Dermis blood vessel endothelial cell (primary cell): ENCODE measurements at regions not wholly inside any gene's neighbourhood (a gene's known extent, or its start where the extent isn't known, plus 50 kb on each side); places are given as distances from the start of the nearest gene placed in this dataset.
"Not testable (repeated sequence)": the region's sequence is repeated elsewhere in the genome, so short reads cannot be mapped to it uniquely, and the experiment has no call there.

Source experiments
- DNase-seq: peaks from one replicate; pipeline ENCODE4 v3.0.0; 2010

DNA sequence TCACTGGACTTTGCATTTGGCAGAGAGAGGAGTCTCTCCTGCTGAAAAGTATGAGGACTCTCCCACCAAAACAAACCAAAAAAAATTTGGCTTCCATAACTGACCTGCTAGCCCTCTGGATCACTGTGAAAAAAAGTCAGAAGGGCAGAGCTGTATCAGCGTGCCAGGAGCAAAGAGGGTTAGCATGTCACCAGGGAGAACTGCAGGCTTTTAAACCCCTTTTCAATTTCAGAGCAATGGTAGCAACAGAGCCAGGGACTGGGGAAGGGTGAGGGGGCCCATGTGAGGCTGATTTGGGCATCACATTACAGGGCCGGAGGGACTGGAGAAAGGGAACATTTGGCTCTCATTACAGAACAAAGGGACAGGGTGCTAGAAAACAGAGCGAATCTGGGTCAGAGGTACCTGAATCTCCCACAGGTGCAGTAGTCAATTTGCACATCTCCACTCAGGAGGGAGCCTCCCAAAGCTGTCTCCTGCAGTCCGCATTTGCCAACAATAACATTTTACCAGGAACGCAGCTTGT, 185.7 kb upstream of the EYA4 start:
- DNase-seq, result no peak

DNA sequence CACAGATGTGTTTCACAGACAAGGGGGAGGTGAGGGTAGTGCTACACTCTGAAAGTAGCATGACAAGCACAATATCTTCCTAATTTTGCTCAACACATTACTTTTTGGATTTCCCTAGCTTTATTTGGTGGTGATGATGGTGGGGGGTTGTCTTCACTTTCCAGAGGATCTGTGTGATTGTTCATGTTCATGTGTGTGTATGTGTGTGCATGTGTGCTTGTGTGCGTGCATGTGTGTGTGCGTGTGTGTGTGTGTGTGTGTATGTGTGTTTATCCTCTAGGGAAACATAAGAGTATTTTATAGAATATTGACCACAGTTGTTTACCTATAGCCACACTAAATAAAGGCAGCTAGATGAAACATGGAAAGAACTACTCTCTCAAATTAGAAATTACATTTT, 183.8 kb upstream of the EYA4 start:
- DNase-seq, result no peak

DNA sequence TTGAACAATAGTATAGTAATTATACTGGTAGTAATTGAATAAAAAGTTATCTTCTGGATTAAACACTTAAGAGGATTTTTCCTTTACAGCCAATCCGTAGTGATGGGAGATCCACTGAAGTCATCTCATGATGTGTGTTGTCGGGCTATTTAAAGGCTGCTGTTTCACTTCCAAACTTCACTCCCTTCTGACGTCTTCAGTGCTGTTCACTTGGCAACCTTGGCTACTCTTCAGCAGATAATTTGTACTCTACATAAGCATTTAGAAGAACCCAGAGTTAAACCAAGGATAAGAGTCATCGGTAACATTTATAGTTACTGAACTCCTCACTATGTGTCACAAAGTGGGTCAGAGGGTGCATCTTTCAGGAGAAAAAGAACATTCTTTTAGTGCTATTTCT, 179.1 kb upstream of the EYA4 start:
- no peak for DNase-seq

DNA sequence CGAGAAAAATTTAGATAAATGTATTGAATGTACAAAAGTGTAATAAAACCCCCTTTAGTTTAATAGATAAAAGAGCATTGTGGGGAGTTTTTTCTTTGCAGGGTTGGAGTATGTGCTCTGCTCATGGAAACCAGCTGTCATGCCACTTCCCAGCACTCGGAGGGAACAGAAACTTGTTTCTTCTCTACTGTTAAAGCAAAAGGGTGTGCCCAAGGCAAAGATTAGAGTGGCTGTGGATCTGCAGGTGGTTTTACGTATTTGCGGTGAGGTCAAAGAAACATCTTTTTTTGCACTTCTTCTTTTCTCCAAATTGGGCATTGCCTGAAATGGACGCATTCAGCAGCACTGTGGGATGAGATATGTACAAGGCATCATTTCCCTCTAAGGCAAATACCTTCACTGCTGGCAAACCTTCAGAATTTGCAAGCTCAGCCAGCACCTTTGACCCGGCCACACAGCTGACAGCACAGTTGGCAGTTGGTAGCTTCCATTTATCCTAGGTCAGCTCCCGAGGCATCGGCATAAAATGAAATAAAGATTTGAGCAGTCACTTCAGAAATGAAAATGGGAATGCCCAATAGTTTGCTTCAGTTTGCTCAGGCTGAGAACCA, 178.4 kb upstream of the EYA4 start:
- no peak for DNase-seq

DNA sequence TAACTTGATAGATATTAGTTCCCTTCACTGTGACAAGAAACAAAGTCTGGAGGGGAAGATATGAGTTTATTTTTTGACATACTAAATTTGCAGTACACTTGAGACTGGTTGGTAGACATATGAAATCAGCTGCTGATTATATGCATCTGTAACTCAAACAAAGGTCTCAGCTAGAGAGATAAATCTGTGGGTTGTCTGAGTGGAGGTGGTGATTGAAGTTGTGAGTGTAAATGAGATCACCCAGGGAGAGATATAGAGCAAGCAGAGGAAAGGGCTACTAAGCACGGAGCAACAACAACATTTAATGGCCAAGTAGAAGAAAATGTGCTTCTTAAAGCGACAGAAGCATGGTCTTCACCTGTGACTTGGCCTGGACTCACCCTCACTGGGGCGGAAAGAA, 173.2 kb upstream of the EYA4 start:
- no peak for DNase-seq

DNA sequence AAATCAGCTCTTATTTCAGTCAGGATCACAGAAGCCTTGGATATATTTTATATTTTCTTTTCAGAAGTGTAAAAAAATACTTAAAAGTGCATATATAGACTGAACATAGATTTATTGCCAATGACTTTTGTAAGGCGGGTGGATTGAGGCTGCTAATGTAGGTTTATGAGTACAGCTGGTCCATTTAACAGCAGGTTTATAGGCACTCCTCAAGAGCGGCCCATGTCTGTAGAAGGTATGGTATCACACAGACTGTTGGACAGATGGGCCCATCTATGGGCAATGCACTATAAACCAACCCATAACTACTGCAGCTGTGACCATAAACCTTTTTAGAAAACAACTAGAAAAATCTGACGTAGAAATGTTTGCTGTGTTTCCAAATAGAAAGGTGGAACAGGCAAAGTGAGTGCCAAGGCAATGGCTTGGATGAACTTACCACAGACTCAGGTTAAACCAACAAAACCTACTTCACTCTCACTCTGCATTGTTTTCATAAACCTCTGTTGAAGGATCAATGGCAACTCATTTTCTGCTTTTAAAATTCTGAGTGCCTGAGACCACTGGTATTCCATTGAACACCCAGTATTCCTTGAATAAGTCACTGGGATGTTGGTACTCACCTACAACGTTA, 170.6 kb upstream of the EYA4 start:
- no peak for DNase-seq

DNA sequence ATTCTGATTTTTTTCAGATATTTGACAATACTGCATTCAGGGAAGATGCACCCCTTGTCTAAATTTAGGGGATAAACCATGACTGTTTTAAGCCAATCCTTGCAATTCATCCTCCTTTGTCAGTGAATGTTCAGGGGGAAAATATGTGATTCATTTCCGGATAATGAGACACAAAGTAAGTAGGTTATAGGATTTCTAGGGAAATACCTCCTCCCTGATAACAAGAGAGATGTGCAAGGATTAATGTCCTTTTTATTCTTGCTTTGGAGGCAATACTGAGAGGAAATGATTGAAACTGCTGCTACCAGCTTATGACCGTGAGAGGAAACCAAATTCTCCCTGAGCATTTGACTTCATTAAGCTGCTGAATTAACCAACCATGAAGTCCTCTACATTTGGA, 161.3 kb upstream of the EYA4 start:
- DNase-seq, result no peak

DNA sequence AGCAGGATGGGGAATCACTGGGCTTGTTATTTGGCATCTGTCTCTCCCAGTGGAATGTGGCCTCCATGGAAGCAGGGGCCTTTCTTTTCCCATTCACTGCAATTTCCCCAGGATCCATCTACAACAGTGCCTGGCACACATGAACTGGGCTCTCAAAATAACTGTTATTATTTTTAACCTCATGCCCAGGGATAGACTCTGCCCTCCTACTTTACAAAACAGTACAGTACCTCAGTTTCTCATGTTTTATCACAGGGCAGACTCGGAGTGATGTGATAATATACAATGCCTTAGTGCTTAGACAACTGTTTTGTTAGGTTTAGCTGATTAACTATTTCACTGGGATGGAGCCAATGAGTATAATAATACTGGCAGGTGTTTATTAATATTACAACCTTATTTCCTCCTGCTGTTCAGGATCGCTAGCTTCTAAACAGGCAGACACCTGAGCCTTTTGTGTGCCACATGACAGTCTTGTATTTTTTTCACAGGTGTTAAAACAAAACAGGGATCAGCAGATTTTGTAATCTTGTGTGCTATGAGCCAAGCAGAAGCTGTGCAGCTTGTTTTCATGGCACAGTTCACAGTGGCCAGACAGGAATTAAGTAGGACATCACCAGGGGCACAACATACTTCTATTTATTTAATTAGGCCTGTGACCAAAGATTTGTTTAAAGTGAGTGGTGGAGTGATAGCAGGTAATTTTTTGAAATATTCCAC, 157.7 kb upstream of the EYA4 start:
- no peak for DNase-seq

DNA sequence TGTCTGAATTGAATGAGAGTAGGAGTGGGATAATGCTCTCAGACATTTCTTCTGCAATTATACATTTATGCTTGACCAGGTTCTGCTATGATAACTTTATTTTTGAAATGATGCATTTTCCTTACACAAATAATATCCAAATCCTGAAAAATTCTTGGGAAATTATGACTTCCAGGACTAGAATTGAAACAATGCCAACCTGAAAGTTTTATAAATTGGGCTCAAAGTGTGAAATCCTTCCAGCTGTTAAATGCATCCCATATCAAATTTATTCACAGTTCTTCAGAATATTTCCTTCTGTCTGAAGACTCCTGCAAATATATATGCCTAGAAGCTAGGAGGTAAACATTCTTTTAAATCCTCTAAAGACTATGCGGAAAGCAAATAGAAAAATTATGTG, 155.7 kb upstream of the EYA4 start:
- no peak for DNase-seq

DNA sequence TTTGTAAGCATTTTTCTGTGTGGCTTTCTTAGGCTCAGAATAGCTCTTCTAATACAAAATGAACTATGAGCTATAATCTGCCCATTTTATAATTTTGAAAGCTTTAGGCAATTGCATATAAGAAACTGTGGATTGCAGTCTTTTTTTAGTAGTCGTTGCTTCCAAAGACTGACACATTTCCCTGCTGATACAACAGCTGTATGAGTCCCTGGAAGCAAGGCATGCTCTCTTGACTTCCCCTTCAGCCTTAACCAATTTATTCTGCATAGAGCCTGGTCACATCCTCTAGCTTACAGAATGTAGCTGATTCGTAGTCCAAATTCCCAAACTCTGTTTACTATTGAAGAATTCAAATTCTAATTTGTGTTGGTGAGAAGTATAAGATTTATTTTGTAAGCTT, 155.3 kb upstream of the EYA4 start:
- DNase-seq, result no peak

DNA sequence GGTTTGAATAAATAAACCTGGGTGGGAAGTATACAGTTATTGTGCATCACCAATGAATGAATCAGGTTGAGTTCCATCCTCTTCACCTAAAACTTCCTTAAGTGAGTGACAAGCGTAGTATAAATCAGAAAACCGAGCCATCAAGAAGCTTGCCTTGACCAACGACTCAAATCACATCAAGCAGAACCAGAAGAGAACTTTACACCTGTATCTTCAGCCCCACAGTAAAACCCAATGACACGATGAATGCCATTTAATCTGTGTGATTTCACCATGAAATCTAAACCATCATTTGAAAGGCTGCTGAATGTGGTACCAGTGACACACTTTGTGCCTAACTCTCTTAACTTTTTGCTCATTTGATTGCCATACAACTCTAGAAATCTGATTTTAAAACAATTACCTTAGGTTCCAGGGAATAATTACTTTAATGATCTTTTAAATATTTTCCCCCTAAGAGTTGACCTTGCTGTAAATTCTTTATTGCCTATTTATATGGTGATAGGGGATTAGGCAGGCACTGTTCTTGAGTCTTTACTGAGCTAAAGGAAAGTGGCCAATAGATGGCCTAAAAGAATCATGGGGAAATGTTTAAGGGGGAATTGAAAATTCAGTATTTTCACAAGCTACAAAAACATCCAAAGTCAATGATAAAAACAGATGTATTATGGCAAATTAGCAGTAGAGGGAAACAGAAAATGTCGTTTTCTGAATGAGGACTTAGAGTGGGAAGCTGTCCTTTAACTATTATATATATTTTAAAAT, 152.0 kb upstream of the EYA4 start:
- no peak for DNase-seq

DNA sequence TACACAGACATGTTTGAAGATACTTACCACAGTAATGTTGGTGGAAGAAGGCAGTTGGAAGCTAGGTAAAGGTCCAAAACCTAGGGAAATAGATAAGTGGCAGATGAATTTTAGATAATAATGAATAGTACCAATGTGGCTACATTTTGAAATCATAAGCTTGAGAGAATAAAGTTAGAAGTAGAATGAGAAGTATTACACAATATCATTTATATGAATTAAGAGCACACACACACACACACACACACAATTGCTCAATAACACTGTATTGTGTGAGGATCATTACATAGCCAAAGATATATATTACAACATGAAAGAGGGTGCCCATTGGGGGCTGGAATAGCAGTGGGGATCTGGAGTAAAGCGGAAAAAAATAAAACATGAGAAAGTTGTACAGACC, 149.0 kb upstream of the EYA4 start:
- no peak for DNase-seq

DNA sequence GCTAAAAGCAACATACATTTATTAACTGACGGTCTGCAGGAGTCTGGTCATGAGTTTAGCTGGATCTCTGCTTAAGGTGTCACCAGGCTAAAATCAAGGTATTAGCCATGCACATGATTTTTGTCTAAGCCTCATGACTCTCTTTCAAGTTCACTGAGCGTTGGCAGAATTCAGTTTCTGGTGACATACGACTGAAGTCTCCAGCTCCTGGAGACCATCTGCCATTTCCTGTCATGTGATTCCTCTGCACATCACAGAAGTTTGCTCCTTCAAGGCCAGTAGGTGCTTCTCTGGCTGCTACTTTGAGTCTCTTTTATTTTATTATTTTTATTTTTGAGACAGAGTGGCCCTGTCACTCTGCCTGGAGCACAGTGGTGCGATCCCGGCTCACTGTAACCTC, 148.4 kb upstream of the EYA4 start:
- DNase-seq, result no peak

DNA sequence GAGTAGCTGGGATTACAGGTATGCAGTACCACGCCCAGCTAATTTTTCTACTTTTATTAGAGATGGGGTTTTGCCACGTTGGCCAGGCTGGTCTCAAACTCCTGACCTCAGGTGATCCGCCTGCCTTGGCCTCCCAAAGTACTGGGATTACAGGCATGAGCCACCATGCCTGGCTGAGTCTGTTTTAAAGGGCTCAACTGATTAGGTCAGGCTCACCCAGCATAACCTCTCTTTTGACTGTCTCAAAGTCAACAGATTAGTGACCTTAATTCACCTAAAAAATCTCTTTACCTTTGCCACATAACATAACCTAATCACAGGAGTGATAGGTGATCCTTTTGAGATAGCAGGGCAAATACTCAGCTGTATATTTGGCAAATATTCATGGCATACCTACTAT, 147.9 kb upstream of the EYA4 start:
- not testable (repeated sequence) for DNase-seq

DNA sequence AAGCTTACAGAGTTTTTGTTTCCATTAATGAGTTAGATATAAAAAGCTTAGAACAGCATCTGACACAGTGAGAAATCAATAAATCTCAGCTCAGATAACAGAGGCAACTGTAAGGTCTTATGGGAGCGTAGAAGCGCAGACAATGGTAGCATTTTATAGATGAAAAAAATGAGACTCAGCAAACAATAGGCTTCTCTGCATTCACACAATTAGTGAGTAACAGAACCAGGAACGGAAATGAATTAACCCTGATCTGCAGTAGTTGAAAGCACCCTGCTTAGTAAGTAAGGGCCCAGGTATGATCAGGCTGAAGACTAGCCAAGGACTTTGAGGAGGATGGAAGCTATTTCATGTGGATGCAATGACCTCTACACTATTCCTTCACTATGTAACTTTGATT, 147.2 kb upstream of the EYA4 start:
- DNase-seq, result no peak

DNA sequence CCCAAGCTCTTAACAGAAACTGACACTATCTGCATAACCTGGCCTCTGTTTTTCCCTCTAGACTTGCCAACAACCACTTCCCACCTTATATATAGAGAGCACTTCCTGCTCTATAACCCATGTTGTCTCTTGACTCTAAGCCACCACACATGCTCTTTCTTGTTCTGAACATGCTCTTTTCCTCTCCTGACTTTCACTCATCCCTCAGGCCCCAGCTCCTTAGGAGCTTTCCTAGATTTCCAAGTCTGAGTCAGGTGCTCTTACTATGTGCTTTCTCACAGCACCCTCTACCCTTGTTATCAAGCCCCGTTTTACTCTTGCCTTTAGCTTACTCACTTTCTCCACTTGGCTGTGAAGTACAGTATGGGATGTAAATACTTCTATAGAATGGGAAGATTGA, 143.9 kb upstream of the EYA4 start:
- DNase-seq, result no peak

DNA sequence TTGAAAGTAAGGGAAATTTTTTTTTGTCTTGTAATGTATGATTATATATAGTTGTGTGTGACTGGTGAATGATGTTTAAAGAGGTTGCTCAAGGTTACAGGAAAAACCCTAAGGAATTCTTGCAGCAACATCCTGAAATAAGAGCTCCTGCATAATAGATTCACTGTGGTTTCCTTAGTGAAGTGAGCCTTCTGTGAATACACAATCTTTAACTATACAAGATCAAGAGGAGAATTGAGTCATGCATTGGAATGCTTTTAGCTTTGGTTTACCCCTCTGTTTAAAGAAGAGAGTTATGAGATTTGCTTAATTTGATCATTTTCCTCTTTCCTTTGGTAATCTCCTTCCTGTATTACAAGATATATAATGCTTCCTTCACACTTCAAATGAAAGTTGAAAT, 141.6 kb upstream of the EYA4 start:
- no peak for DNase-seq

DNA sequence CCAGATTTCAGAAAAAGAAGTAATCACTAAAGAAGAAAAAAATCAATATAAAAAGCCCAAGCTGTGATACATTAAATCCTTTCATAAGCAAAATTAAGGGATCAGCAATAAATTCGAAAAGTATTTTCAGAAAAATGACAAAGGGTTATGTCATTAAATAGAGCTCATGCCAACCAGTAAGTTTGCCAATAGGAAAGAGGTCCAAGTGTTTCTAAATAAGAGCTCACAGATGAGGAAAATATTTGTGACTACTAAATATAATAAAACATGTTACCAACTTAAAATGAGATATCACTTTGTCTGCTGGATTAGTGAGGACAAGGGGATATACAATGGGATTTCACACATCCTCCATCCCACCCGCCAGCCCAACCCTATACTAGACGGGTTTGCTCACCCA, 140.3 kb upstream of the EYA4 start:
- no peak for DNase-seq

DNA sequence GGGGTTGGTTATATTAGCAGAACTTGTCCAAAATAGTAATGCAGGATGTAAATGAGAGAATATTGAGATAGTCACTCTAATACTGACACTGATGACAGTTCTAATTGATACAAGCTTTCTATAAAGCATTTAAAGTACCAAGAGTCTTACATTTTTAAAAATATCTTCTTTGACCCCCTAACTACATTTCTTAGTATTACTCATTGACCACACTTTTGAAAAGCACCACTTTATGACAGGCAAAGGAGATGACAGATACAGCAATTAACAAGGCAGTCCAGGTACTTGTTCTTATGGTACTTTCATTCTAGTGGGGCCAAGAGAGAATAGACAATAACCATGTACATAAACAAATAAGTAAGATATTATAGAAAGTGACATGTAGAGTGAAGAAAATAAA, 139.4 kb upstream of the EYA4 start:
- no peak for DNase-seq

DNA sequence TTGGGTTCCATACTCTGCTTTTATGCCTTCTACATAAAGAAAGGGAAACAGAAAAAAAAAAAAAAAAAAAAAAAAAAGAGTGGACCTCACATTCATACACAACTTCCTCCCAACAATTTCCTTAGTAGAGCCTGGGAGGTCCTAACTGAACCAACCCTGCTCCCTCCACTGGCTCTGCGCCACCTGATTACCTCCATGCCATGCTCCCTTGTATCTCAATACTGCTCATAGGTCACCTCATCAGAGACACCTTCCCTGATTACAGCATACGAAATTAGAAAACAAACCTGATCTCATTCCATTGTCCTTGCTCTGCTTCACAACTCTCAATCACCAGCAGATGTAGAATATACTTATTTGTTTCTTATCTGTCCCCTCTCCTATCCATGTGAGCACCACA, 134.2 kb upstream of the EYA4 start:
- no peak for DNase-seq

DNA sequence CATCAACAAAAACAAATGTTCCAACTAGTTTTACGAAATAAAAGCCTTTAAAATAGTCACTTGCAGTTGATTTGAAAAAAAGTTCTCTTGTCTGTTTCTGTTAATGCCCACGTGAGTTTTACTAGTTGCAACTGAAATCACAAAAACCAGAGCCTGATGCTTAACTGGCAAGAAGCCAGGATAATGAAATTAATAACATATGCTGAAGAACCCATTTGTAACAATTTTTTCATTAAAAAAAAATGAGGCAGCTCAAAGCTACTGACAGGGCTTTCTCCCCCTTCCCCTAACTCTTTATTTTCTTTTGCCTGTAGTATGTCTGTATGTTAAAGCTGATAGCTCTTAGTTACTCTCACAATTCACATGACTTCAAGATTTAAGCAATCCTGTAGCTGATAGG, 132.7 kb upstream of the EYA4 start:
- no peak for DNase-seq

DNA sequence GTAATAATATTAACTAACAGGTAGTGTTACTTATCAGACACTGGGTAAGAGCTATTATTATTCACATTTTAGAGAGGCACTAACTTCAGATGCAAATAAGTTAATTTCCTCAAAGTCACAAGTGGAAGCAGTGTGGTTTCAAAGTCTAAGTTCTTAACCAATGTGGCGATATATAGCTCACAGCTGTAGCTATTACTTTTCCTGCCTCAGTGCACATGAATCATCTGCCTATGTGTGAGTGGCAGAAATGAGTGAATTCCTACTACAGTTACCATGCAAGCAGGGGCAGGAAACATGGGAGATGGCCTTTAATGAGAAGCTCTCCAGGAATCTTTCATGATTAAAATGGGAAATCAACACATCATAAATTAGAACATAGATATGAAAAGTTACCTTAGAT, 126.2 kb upstream of the EYA4 start:
- DNase-seq, result no peak

DNA sequence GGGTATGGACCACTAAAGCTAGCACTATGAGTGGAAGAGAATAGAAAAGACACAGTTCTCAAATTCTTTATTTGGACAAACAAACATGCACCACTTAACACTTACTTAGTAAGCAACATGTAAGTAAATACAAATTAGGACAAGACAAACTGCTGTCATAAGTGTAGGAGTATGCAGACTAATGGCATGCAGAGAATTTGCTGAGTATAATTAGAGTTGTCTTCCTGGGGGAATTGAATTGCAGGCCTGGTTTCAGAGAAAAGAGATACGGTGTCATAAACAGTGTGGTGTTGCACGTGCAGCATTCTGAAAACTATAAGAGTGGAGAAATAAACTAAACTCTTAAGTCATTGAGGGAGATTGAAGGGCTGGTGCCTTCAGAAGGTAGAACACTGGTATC, 125.2 kb upstream of the EYA4 start:
- DNase-seq, result no peak

DNA sequence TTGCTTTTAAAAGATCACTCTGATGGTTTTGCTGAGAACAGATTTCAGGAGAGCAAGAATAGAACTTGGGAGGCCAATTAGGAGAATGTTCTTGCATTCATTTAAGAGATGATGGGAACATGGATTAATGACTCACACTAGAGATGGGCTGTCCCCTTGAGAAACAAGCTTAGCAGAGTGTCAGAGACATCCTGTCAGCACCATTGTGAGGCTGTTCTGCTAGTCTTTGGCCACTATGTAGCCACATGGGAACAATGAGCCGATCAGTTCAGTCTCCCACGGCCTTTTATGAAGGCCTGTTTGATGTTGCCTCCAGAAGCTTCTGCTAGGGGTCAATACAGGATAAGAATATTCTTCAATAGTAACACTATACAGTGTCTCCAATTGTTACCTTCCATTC, 113.0 kb upstream of the EYA4 start:
- no peak for DNase-seq
